GM18507 (cell line): ENCODE measurements at regions not wholly inside any gene's neighbourhood (a gene's known extent, or its start where the extent isn't known, plus 50 kb on each side); places are given as distances from the start of the nearest gene placed in this dataset.
"Not testable (repeated sequence)": the region's sequence is repeated elsewhere in the genome, so short reads cannot be mapped to it uniquely, and the experiment has no call there.

Experiments
- DNase-seq: peaks from one replicate; pipeline ENCODE4 v3.0.0; 2011; ENCODE audit warnings: low read depth; ENCODE audit not compliant: insufficient read length; ENCODE audit errors: extremely low spot score
- FAIRE-seq: peaks from 2 replicates; lab custom pipeline; 2011; peaks lifted over from hg19 to GRCh38; lab: Jason Lieb, UNC

DNA sequence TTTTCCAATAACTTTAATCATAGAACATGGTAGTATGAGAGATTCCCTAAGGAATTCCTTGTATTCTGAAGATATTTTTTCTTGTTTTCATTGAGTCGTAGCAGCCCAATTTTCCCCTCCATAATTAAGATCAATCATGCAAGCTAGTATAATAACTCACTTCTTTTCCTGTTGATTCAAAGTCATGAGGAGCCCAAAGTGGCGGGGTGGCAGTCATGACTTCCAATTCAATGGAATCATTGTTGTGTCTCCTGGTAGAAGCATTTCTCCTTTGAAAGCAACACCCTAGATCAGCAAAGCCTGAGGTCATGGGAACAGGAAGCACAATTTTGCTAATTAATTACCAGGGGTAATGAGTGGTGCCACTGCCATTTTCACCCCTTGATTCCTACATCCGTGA lies 77.6 kb upstream of the MAGI2 start:
- no peak for FAIRE-seq
- DNase-seq = no peak

DNA sequence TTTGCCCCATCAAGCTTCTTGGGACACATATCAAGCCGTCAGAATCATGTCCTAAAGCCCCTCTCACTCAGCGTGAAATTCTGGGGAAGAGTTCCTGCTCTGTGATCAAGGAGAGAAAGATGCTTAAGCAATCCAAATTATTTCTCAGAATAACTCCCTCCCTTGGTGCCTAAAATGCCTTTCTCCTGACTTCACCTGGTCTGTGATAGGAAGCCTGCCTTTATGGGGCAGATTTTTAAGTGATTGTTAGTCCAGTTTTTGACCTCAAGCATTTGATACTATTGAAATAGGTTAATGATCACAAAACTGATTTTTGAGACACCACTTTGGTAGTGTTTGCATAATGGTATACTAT lies 76.4 kb upstream of the MAGI2 start:
- no peak for FAIRE-seq
- DNase-seq = no peak

DNA sequence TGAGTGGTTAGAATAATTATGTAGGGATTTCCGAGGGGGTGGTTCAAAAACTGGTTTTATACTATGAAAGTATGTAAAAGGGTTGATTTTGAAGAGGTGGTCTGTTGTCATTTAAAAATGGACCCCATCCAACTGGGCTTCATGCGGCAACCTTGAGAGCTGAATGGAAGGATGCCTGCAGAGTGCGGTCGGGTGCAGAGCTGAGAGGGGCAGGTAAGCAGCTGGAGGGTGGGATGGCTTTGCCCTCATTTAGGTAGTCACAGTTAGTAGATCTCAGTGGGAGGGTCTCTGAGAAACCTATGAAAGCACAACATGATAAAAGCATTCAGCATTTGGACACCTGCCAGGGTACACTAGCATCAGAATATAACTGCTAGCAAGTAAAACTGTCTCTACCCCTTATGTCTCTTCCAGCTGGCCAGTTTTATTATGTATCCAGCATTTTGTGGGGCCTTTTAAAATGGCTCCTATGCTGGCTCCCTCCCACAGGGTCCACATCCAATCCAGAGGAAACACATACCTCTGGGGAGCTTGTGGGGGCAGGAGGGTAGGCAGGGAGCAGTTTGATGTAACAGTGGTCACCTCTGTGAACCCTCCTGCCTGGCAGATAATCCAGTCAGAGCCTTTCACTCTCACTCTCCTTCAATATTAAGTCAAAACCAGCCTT lies 75.9 kb upstream of the MAGI2 start:
- FAIRE-seq = no peak
- no peak for DNase-seq

DNA sequence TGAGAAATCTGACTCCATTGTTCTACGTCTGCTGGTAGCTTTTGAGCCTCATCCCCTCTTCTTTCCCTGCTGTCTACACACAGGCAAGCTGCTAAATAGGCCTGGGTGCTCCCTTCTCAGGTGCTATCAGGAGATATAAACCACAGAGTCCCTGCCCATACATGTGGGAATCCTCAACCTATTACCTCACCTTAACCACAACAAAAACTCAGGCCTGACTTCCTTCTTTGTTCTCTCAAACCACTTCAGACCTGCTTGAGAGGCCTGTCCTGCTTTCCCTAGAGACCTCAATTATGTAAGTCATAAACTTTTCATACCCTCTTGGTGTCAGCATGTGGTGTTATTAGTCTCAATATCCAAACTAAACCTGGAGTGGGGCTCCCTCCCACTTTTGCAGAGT lies 75.0 kb upstream of the MAGI2 start:
- no peak for FAIRE-seq
- no peak for DNase-seq

DNA sequence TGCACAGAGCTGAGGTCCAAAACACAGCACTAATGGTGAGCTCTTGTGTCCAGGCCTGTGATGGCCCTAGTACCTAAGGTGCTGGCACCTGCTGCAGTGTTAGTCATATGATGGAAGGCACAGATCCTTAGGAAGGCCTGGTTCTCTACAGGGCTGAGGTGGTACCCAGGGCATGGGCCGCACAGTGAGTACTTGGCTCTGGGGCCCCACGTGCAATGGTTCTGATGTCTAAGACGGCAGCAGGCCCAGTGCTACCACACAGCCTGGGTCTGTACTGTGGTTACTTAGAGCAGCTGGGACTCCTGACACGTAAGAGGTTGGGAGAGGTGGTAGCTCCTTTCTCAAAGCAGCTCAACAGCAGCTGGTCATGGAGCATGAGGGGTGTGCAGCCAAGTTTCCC lies 70.6 kb upstream of the MAGI2 start:
- FAIRE-seq = no peak
- DNase-seq = no peak

DNA sequence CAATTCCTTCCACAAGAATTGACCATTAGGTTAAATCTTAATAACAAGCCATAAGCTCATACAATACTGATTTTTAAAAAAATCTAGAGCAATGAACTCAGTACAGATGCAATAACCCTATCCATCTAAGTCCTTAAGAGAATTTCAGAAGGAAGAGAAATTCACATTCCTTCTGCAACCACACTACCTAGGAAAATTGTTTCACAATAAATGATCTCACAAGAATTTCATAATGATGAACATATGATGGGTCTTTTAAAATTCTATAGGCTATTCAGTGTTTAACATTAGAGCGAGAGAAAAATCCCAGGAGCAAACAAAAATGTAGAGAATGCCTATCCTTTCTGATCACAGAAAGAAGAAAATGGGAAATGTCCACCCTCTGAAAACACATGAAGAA lies 70.0 kb upstream of the MAGI2 start:
- DNase-seq = no peak

DNA sequence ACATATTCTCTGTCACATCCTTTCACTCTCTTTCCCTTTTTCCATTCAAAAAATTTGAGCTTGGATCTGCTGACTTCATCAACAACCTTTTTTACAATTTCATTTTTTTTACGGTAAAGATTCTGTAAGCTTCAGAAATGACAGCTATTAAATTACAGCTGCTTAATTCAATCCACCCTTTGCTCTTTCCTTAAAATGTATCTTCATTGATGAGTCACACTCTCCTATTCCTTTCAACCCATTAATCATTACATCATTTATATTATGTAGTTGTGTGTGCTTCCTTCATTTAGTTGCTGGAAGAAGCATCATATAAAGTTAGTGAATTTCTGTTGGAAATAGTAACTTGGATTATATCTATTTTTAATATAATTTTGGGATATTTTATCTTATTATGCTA lies 67.1 kb upstream of the MAGI2 start:
- DNase-seq (no peak), FAIRE-seq (no peak)

More for the DNA sequence above, 70.0 kb upstream of the MAGI2 start:
- FAIRE-seq = no peak

DNA sequence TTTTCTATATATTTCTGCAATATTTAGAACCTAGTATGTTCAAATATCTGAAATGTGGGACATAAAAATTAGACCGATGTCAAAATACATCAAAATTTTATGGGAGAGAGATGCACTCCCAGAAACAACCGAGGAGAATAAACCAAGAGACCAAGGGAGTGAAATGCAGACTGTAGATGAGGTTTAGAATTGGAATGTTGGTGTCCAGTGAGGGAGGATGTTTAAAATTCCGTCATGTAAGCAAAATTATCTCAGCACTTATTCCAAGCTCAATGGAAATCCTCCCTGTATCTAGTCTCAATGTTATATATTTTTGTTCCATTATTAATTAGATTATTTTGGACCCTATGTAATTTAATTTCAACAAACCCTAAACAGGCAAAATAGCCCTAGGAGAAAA lies 61.9 kb upstream of the MAGI2 start:
- DNase-seq (no peak), FAIRE-seq (no peak)

DNA sequence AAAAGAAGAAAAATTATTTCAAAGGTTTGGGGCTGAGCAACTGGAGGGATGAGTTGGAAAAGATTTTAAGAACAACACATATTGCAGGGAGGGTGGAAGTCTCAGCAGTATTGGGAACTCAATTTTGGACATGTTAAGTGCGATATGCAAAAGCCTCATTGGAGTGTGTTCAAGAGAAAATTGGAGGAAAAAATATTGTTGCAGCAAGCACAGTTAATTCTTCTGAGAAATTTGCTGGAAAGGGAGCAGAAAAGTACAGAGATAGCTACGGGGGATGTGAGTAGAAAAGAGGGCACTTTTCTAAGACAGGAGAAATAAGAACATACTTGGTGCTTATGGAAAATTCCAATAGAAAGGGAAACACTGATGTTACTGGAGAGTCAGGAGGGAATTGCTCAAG lies 59.8 kb upstream of the MAGI2 start:
- DNase-seq = no peak
- no peak for FAIRE-seq

DNA sequence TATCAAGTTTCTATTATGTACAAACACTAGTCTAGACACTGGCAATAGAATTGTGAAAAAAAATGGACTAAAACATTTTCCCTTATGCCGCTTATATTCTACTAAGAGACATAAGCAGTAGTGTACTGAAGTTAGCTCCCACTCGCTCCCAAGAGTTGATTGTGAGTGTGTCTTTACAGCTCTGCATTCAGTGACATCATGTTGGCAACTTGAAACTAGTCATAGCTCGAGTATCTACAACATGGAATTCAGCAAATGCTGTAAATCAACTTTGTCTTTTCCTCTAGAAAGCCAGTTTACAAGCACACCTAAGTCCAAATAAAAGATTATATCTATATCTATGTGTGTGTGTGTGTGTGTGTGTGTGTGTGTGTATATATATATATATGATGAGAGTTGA lies 58.8 kb upstream of the MAGI2 start:
- FAIRE-seq = no peak
- DNase-seq = no peak

DNA sequence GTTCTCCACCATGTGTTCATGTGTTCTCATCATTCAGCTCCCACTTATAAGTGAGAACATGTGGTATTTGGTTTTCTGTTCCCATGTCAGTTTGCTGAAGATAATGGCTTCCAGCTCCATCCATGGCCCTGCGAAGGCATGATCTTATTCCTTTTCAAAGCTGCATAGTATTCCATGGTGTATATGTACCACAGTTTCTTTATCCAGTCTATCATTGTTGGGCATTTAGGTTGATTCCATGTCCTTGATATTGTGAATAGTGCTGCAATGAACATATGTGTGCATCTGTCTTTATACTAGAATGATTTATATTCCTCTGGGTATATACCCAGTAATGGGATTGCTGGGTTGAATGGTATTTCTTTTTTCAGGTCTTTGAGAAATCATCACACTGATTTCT lies 57.6 kb upstream of the MAGI2 start:
- DNase-seq, FAIRE-seq: not testable (repeated sequence)

DNA sequence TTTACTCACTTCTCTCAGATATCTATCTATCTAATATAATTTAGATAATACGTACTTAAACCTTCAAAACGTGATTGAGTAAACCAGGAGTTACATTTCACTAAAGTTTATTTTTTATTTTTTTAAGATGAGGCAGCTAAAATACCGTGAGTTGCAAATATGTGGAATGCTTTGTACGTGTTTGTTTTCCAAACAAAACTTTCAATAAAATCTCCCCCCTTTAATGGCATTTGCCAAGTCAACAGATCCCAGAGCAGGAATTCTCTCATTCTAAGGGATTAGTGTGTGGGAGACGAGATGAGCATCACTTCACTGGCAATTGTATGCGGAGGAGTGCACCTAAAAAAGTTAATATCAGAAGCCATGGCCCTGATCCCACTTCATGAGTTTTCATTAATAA lies 53.7 kb upstream of the MAGI2 start:
- DNase-seq (no peak), FAIRE-seq (no peak)

DNA sequence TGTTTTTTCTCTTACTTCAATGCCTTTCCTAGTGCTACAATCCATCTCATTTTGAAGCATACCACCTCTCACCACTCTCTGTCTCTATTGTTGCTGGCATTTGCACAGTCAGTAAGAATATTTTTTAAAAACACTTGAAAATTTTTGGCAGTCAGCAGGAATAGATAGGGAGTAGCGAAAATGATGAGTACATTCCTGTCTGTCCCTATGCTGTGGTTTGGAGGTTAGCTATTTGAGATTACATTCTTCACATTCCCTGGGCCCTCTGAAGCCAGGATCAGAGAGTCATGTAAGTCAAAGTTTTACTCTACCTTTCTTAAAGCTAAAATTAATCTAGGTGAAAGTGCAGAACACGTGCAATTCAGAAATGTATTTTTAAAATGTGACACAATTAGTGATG lies 53.0 kb upstream of the MAGI2 start:
- FAIRE-seq (no peak), DNase-seq (no peak)

DNA sequence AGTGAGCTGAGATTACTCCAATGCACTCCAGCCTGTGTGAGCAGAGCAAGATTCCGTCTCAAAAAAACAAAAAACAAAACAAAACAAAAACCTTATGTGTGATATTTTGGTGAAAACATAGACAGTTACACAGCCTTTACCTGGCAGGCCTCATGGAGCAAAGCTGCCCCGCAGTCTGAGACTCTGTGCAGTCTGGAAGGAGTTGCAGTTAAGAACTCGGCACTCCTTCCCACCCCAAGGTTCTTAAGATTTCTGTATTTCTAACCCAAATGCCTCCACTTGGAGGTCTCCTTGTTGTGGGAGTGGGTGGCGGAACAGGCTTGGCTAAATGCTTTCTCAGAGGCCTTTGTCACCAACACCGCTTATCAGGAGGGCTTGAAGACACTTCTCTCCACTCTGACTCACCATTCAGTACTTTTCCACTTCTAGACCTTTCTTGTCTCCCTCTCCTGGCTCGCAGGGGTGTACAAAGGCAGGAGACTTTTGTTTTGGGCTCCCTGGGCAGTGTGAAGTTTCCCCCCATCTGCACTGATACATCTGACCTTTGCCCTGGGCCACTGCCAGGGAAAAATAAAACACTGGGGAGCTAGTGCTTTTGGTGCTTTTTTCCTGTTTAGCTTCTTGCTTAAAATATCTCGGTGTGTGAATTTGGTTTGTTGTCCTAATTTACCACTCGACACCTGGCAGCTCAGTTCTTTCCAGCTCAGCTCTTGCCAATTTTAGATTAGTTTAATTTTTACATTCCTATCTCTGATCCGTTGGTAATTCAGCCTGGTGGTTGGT lies 51.3 kb upstream of the MAGI2 start:
- no peak for DNase-seq
- FAIRE-seq = no peak
